ENCODE measurements at regions not wholly inside any gene's neighbourhood (a gene's known extent, or its start where the extent isn't known, plus 50 kb on each side); places are given as distances from the start of the nearest gene placed in this dataset.

- peaks cover 0 to 2% of the 10 kb centered on the region in 2 donors for H3K27me3 Mint-ChIP-seq
- peaks cover 0 to 4% (median 0%) of the 10 kb centered on the region in 8 donors for H3K9me3 Mint-ChIP-seq
- Histone ChIP-seq H3K36me3 (ENCODE audit: insufficient read depth, low read length) (no peaks in the 10 kb centered on the region), H3K4me1 (ENCODE audit: insufficient read depth, low read length) (no peaks in the 10 kb centered on the region), H3K27ac (ENCODE audit: low read depth, low read length) (no peak overlapping the region), H3K27me3 (ENCODE audit: insufficient read depth, low read length) (no peaks in the 10 kb centered on the region), H3K4me3 (ENCODE audit: low read length in 2 of 2) (no peak overlapping the region), H3K9me3 (ENCODE audit: control insufficient read depth in 1 of 2, low read length in 2 of 2) (no peaks in the 10 kb centered on the region)
- no peak overlapping the region for H3K27ac Mint-ChIP-seq
- H3K36me3 Mint-ChIP-seq = no peaks in the 10 kb centered on the region
- no peak overlapping the region for H3K4me3 Mint-ChIP-seq
- no peaks in the 10 kb centered on the region for H3K4me1 Mint-ChIP-seq
- no peak for DNase-seq
- intact Hi-C loops (cut with micrococcal nuclease) = no loop called here
- ChIA-PET POLR2A (ENCODE audit: partially characterized antibody) (no interaction called here), CTCF (ENCODE audit: partially characterized antibody) (no interaction called here)
These were observed 324.0 kb downstream of the STIM2 start for GRCh38 chr4:27184508-27185155.

GRCh38 chr4:27186710-27187109 is 326.1 kb downstream of the STIM2 start:
- intact Hi-C loops (cut with micrococcal nuclease) = no loop called here
- H3K9me3 Mint-ChIP-seq = peaks cover 0 to 4% (median 0%) of the 10 kb centered on the region in 8 donors
- H3K36me3 Mint-ChIP-seq = no peaks in the 10 kb centered on the region
- H3K27ac ChIP-seq (ENCODE audit: low read depth, low read length) = no peak overlapping the region
- H3K27me3 ChIP-seq (ENCODE audit: insufficient read depth, low read length) = no peaks in the 10 kb centered on the region
- H3K27me3 Mint-ChIP-seq = peaks cover 0 to 2% of the 10 kb centered on the region in 2 donors
- no peak overlapping the region for H3K27ac Mint-ChIP-seq
- H3K4me3 Mint-ChIP-seq = no peak overlapping the region
- DNase-seq = no peak
- no peaks in the 10 kb centered on the region for H3K4me1 Mint-ChIP-seq
- no peak overlapping the region for H3K4me3 ChIP-seq (ENCODE audit: low read length in 2 of 2)
- ChIA-PET POLR2A (ENCODE audit: partially characterized antibody) (no interaction called here), CTCF (ENCODE audit: partially characterized antibody) (no interaction called here)
- H3K4me1 ChIP-seq (ENCODE audit: insufficient read depth, low read length) = no peaks in the 10 kb centered on the region
- no peaks in the 10 kb centered on the region for H3K36me3 ChIP-seq (ENCODE audit: insufficient read depth, low read length)
- no peaks in the 10 kb centered on the region for H3K9me3 ChIP-seq (ENCODE audit: control insufficient read depth in 1 of 2, low read length in 2 of 2)

GRCh38 chr4:27187786-27188185 is 327.1 kb downstream of the STIM2 start:
- H3K4me3 ChIP-seq (ENCODE audit: low read length in 2 of 2) = no peak overlapping the region
- H3K27ac Mint-ChIP-seq = no peak overlapping the region
- no peaks in the 10 kb centered on the region for H3K4me1 Mint-ChIP-seq
- H3K27me3 ChIP-seq (ENCODE audit: insufficient read depth, low read length) = no peaks in the 10 kb centered on the region
- intact Hi-C loops (cut with micrococcal nuclease) = no loop called here
- no peaks in the 10 kb centered on the region for H3K4me1 ChIP-seq (ENCODE audit: insufficient read depth, low read length)
- POLR2A ChIA-PET (ENCODE audit: partially characterized antibody) = no interaction called here
- H3K9me3 Mint-ChIP-seq = peaks cover 0 to 4% (median 0%) of the 10 kb centered on the region in 8 donors
- no peak for DNase-seq
- no peaks in the 10 kb centered on the region for H3K36me3 Mint-ChIP-seq
- H3K27me3 Mint-ChIP-seq = peaks cover 2 to 3% of the 10 kb centered on the region in 2 donors
- H3K9me3 ChIP-seq (ENCODE audit: control insufficient read depth in 1 of 2, low read length in 2 of 2) = no peaks in the 10 kb centered on the region
- H3K36me3 ChIP-seq (ENCODE audit: insufficient read depth, low read length) = no peaks in the 10 kb centered on the region
- CTCF ChIA-PET (ENCODE audit: partially characterized antibody) = no interaction called here
- no peak overlapping the region for H3K27ac ChIP-seq (ENCODE audit: low read depth, low read length)
- H3K4me3 Mint-ChIP-seq = no peak overlapping the region

- Mint-ChIP-seq H3K27me3 (peaks cover 2 to 3% of the 10 kb centered on the region in 2 donors), H3K4me1 (no peaks in the 10 kb centered on the region), H3K27ac (no peak overlapping the region), H3K9me3 (peaks cover 0 to 4% (median 0%) of the 10 kb centered on the region in 8 donors), H3K36me3 (no peaks in the 10 kb centered on the region), H3K4me3 (no peak overlapping the region)
- POLR2A ChIA-PET (ENCODE audit: partially characterized antibody) = no interaction called here
- Histone ChIP-seq H3K4me1 (ENCODE audit: insufficient read depth, low read length) (no peaks in the 10 kb centered on the region), H3K27me3 (ENCODE audit: insufficient read depth, low read length) (no peaks in the 10 kb centered on the region), H3K36me3 (ENCODE audit: insufficient read depth, low read length) (no peaks in the 10 kb centered on the region), H3K9me3 (ENCODE audit: control insufficient read depth in 1 of 2, low read length in 2 of 2) (no peaks in the 10 kb centered on the region), H3K4me3 (ENCODE audit: low read length in 2 of 2) (no peak overlapping the region), H3K27ac (ENCODE audit: low read depth, low read length) (no peak overlapping the region)
- intact Hi-C loops (cut with micrococcal nuclease) = no loop called here
- CTCF ChIA-PET (ENCODE audit: partially characterized antibody) = no interaction called here
- no peak for DNase-seq
These were observed 329.0 kb downstream of the STIM2 start for GRCh38 chr4:27189683-27190082.

- Mint-ChIP-seq H3K9me3 (peaks cover 0 to 4% (median 0%) of the 10 kb centered on the region in 8 donors), H3K36me3 (no peaks in the 10 kb centered on the region), H3K27ac (no peak overlapping the region), H3K4me1 (no peaks in the 10 kb centered on the region), H3K27me3 (peaks cover 2 to 3% of the 10 kb centered on the region in 2 donors), H3K4me3 (no peak overlapping the region)
- Histone ChIP-seq H3K4me1 (ENCODE audit: insufficient read depth, low read length) (no peaks in the 10 kb centered on the region), H3K27me3 (ENCODE audit: insufficient read depth, low read length) (no peaks in the 10 kb centered on the region), H3K36me3 (ENCODE audit: insufficient read depth, low read length) (no peaks in the 10 kb centered on the region), H3K27ac (ENCODE audit: low read depth, low read length) (no peak overlapping the region), H3K9me3 (ENCODE audit: control insufficient read depth in 1 of 2, low read length in 2 of 2) (no peaks in the 10 kb centered on the region), H3K4me3 (ENCODE audit: low read length in 2 of 2) (no peak overlapping the region)
- ChIA-PET POLR2A (ENCODE audit: partially characterized antibody) (no interaction called here), CTCF (ENCODE audit: partially characterized antibody) (no interaction called here)
- intact Hi-C loops (cut with micrococcal nuclease) = no loop called here
- DNase-seq = no peak
These were observed 331.0 kb downstream of the STIM2 start for GRCh38 chr4:27191592-27191991.

GRCh38 chr4:27194599-27195176 is 334.0 kb downstream of the STIM2 start:
- Mint-ChIP-seq H3K4me1 (no peaks in the 10 kb centered on the region), H3K27ac (no peak overlapping the region), H3K4me3 (no peak overlapping the region), H3K27me3 (peaks cover 0 to 3% of the 10 kb centered on the region in 2 donors), H3K9me3 (peaks cover 0 to 2% (median 0%) of the 10 kb centered on the region in 8 donors), H3K36me3 (no peaks in the 10 kb centered on the region)
- H3K27ac ChIP-seq (ENCODE audit: low read depth, low read length) = no peak overlapping the region
- H3K27me3 ChIP-seq (ENCODE audit: insufficient read depth, low read length) = no peaks in the 10 kb centered on the region
- ChIA-PET POLR2A (ENCODE audit: partially characterized antibody) (no interaction called here), CTCF (ENCODE audit: partially characterized antibody) (no interaction called here)
- no peak overlapping the region for H3K4me3 ChIP-seq (ENCODE audit: low read length in 2 of 2)
- H3K36me3 ChIP-seq (ENCODE audit: insufficient read depth, low read length) = no peaks in the 10 kb centered on the region
- no peaks in the 10 kb centered on the region for H3K4me1 ChIP-seq (ENCODE audit: insufficient read depth, low read length)
- no peak for DNase-seq
- no peaks in the 10 kb centered on the region for H3K9me3 ChIP-seq (ENCODE audit: control insufficient read depth in 1 of 2, low read length in 2 of 2)
- intact Hi-C loops (cut with micrococcal nuclease) = no loop called here

- DNase-seq = no peak
- Histone ChIP-seq H3K27ac (ENCODE audit: low read depth, low read length) (no peak overlapping the region), H3K4me1 (ENCODE audit: insufficient read depth, low read length) (no peaks in the 10 kb centered on the region), H3K36me3 (ENCODE audit: insufficient read depth, low read length) (no peaks in the 10 kb centered on the region), H3K9me3 (ENCODE audit: control insufficient read depth in 1 of 2, low read length in 2 of 2) (no peaks in the 10 kb centered on the region), H3K4me3 (ENCODE audit: low read length in 2 of 2) (no peak overlapping the region), H3K27me3 (ENCODE audit: insufficient read depth, low read length) (no peaks in the 10 kb centered on the region)
- intact Hi-C loops (cut with micrococcal nuclease) = no loop called here
- Mint-ChIP-seq H3K27me3 (no peaks in the 10 kb centered on the region), H3K4me1 (no peaks in the 10 kb centered on the region), H3K27ac (no peak overlapping the region), H3K9me3 (peaks cover 0 to 3% (median 0%) of the 10 kb centered on the region in 8 donors), H3K36me3 (no peaks in the 10 kb centered on the region), H3K4me3 (no peak overlapping the region)
- ChIA-PET POLR2A (ENCODE audit: partially characterized antibody) (no interaction called here), CTCF (ENCODE audit: partially characterized antibody) (no interaction called here)
These were observed 337.6 kb downstream of the STIM2 start for GRCh38 chr4:27198246-27198645.

Data from CD4-positive, alpha-beta memory T cell (primary cell).